ENCODE measurements at regions not wholly inside any gene's neighbourhood (a gene's known extent, or its start where the extent isn't known, plus 50 kb on each side); places are given as distances from the start of the nearest gene placed in this dataset.

GRCh38 chr1:78322928-78323680, 167.7 kb upstream of the PTGFR start:
- Histone ChIP-seq H3K79me2 (ENCODE audit: insufficient read depth, low read length) (no peaks in the 10 kb centered on the region), H2AFZ (ENCODE audit: low read depth, low read length, severe bottlenecking) (no peak overlapping the region), H3K9me3 (ENCODE audit: insufficient read depth, low read length) (no peaks in the 10 kb centered on the region), H4K20me1 (ENCODE audit: low read depth, low read length) (no peaks in the 10 kb centered on the region), H3K4me3 (ENCODE audit: insufficient read depth, low read length, poor library complexity, severe bottlenecking) (no peak overlapping the region), H3K9me2 (replicated peaks; ENCODE audit: insufficient read depth, low read length) (no peaks in the 10 kb centered on the region), H3K27ac (ENCODE audit: low read depth, low read length) (no peak overlapping the region), H3F3A (ENCODE audit: insufficient read depth) (no peaks in the 10 kb centered on the region), H3K36me3 (ENCODE audit: low read length) (no peaks in the 10 kb centered on the region), H3K4me2 (ENCODE audit: low read depth, low read length, poor library complexity, severe bottlenecking) (no peak overlapping the region), H3K9ac (ENCODE audit: low read length) (no peak overlapping the region), H3K27me3 (ENCODE audit: low read length) (no peaks in the 10 kb centered on the region)
- no peak for TF ChIP-seq EZH2phosphoT487 (conservative IDR thresholded peaks at IDR 0.05; ENCODE audit: low read length)
- TF ChIP-seq CTCF (IDR thresholded peaks at IDR 0.05; ENCODE audit: insufficient read depth, low read length, poor library complexity, severe bottlenecking): no peak

GRCh38 chr1:78325293-78325692, 165.5 kb upstream of the PTGFR start:
- Histone ChIP-seq H3K36me3 (ENCODE audit: low read length) (no peaks in the 10 kb centered on the region), H4K20me1 (ENCODE audit: low read depth, low read length) (no peaks in the 10 kb centered on the region), H3K27me3 (ENCODE audit: low read length) (no peaks in the 10 kb centered on the region), H3F3A (ENCODE audit: insufficient read depth) (no peaks in the 10 kb centered on the region), H3K9ac (ENCODE audit: low read length) (no peak overlapping the region), H2AFZ (ENCODE audit: low read depth, low read length, severe bottlenecking) (no peak overlapping the region), H3K4me3 (ENCODE audit: insufficient read depth, low read length, poor library complexity, severe bottlenecking) (no peak overlapping the region), H3K9me3 (ENCODE audit: insufficient read depth, low read length) (no peaks in the 10 kb centered on the region), H3K27ac (ENCODE audit: low read depth, low read length) (no peak overlapping the region), H3K9me2 (replicated peaks; ENCODE audit: insufficient read depth, low read length) (no peaks in the 10 kb centered on the region), H3K79me2 (ENCODE audit: insufficient read depth, low read length) (no peaks in the 10 kb centered on the region), H3K4me2 (ENCODE audit: low read depth, low read length, poor library complexity, severe bottlenecking) (no peak overlapping the region)
- TF ChIP-seq EZH2phosphoT487 (conservative IDR thresholded peaks at IDR 0.05; ENCODE audit: low read length) (no peak), CTCF (IDR thresholded peaks at IDR 0.05; ENCODE audit: insufficient read depth, low read length, poor library complexity, severe bottlenecking) (no peak)

- H3K9ac ChIP-seq (ENCODE audit: low read length): no peak overlapping the region
- H3K9me2 ChIP-seq (replicated peaks; ENCODE audit: insufficient read depth, low read length): no peaks in the 10 kb centered on the region
Observed at GRCh38 chr1:78329475-78329874, 161.3 kb upstream of the PTGFR start.

More at GRCh38 chr1:78329475-78329874, 161.3 kb upstream of the PTGFR start:
- Histone ChIP-seq H3K4me2 (ENCODE audit: low read depth, low read length, poor library complexity, severe bottlenecking) (no peak overlapping the region), H3K27ac (ENCODE audit: low read depth, low read length) (no peak overlapping the region), H3F3A (ENCODE audit: insufficient read depth) (no peaks in the 10 kb centered on the region), H3K36me3 (ENCODE audit: low read length) (no peaks in the 10 kb centered on the region), H3K79me2 (ENCODE audit: insufficient read depth, low read length) (no peaks in the 10 kb centered on the region), H3K9me3 (ENCODE audit: insufficient read depth, low read length) (no peaks in the 10 kb centered on the region), H3K4me3 (ENCODE audit: insufficient read depth, low read length, poor library complexity, severe bottlenecking) (no peak overlapping the region), H3K27me3 (ENCODE audit: low read length) (no peaks in the 10 kb centered on the region), H2AFZ (ENCODE audit: low read depth, low read length, severe bottlenecking) (no peak overlapping the region), H4K20me1 (ENCODE audit: low read depth, low read length) (no peaks in the 10 kb centered on the region)
- TF ChIP-seq EZH2phosphoT487 (conservative IDR thresholded peaks at IDR 0.05; ENCODE audit: low read length): no peak
- no peak for TF ChIP-seq CTCF (IDR thresholded peaks at IDR 0.05; ENCODE audit: insufficient read depth, low read length, poor library complexity, severe bottlenecking)
